GM23338 (cell line): ENCODE measurements at regions not wholly inside any gene's neighbourhood (a gene's known extent, or its start where the extent isn't known, plus 50 kb on each side); places are given as distances from the start of the nearest gene placed in this dataset.

Experiments
- ATAC-seq: fragments of 200-7000 bp; cut with Tn5 transposase; 3 replicates; pipeline ENCODE4 v1.9.1; 2020
- DNase-seq: peaks from one replicate; pipeline ENCODE4 v3.0.0-alpha.2; 2015; ENCODE audit warnings: low spot score
- H2AFZ ChIP-seq: fragments of 200-600 bp; sonication (generic); 2 replicates; pipeline ENCODE4 v1.8.0; 2016; ENCODE audit warnings: antibody characterized with exemption, mild to moderate bottlenecking, moderate library complexity
- H3F3A ChIP-seq: fragments of 200-600 bp; sonication (generic); replicated peaks from 2 replicates; pipeline ENCODE4 v1.8.0; 2017; ENCODE audit warnings: antibody characterized with exemption, mixed run types, low read depth
- H3K27ac ChIP-seq: fragments of 200-600 bp; sonication (generic); 2 replicates; pipeline ENCODE4 v1.6.1; 2016; ENCODE audit warnings: low read depth
- H3K27me3 ChIP-seq: fragments of 200-600 bp; sonication (generic); 2 replicates; pipeline ENCODE4 v1.8.0; 2016; ENCODE audit warnings: mild to moderate bottlenecking, mixed run types, moderate library complexity; ENCODE audit not compliant: insufficient read depth
- H3K36me3 ChIP-seq: fragments of 200-600 bp; sonication (generic); 2 replicates; pipeline ENCODE4 v1.8.0; 2016; ENCODE audit warnings: mild to moderate bottlenecking; ENCODE audit not compliant: insufficient read depth
- H3K4me1 ChIP-seq: fragments of 200-600 bp; sonication (generic); 2 replicates; pipeline ENCODE4 v1.8.0; 2016; ENCODE audit warnings: mild to moderate bottlenecking, moderate library complexity; ENCODE audit not compliant: insufficient read depth
- H3K4me2 ChIP-seq: fragments of 200-600 bp; sonication (generic); 2 replicates; pipeline ENCODE4 v1.7.1; 2017; ENCODE audit warnings: mixed run types
- H3K4me3 ChIP-seq: fragments of 200-600 bp; sonication (generic); 2 replicates; pipeline ENCODE4 v1.6.1; 2016; ENCODE audit warnings: mixed run types
- H3K79me2 ChIP-seq: fragments of 200-600 bp; sonication (generic); replicated peaks from 2 replicates; pipeline ENCODE4 v1.8.0; 2017; ENCODE audit warnings: mild to moderate bottlenecking; ENCODE audit not compliant: insufficient read depth
- H3K9me2 ChIP-seq: fragments of 200-600 bp; sonication (generic); 2 replicates; pipeline ENCODE4 v1.8.0; 2017; ENCODE audit not compliant: insufficient read depth
- H4K20me1 ChIP-seq: fragments of 200-600 bp; sonication (generic); replicated peaks from 2 replicates; pipeline ENCODE4 v1.8.0; 2017; ENCODE audit warnings: mild to moderate bottlenecking; ENCODE audit not compliant: insufficient read depth
- H3K27ac Mint-ChIP-seq: 2 replicates; pipeline ENCODE4 v1.8.0; 2020; ENCODE audit warnings: inconsistent platforms, mild to moderate bottlenecking, moderate library complexity, mixed read lengths
- H3K27me3 Mint-ChIP-seq: 3 replicates; pipeline ENCODE4 v1.8.0; 2022; ENCODE audit warnings: low read depth, mild to moderate bottlenecking, moderate library complexity, mixed read lengths, inconsistent platforms; ENCODE audit not compliant: insufficient read depth, poor library complexity
- H3K36me3 Mint-ChIP-seq: 3 replicates; pipeline ENCODE4 v1.8.0; 2021; ENCODE audit warnings: low read depth, mild to moderate bottlenecking, inconsistent platforms, moderate library complexity, mixed read lengths
- H3K4me1 Mint-ChIP-seq: 3 replicates; pipeline ENCODE4 v1.8.0; 2020; ENCODE audit warnings: mild to moderate bottlenecking, inconsistent platforms, mixed read lengths
- H3K4me3 Mint-ChIP-seq: 3 replicates; pipeline ENCODE4 v1.8.0; 2021; ENCODE audit warnings: moderate library complexity, mild to moderate bottlenecking, inconsistent platforms, mixed read lengths
- H3K9me3 Mint-ChIP-seq: 3 replicates; pipeline ENCODE4 v1.8.0; 2020; ENCODE audit warnings: moderate library complexity, mild to moderate bottlenecking, inconsistent platforms, mixed read lengths
- CREB1 ChIP-seq: fragments of 250-450 bp; sonication (Bioruptor Pico); IDR thresholded peaks from 2 replicates; pipeline ENCODE4 v1.5.0; 2020; ENCODE audit warnings: low read depth, mild to moderate bottlenecking, moderate library complexity
- CTCF ChIP-seq, 2 experiments: fragments of 200-600 bp in 1 of 2; sonication (generic) in 1 of 2; conservative IDR thresholded peaks; 2 replicates each; pipeline versions ENCODE4 v1.5.1 to v1.6.1; 2016 to 2017; ENCODE audit warnings: antibody characterized with exemption in 2 of 2, low read depth in 2 of 2, mild to moderate bottlenecking in 2 of 2, moderate library complexity in 1 of 2
- EZH2 ChIP-seq: fragments of 200-600 bp; sonication (generic); IDR thresholded peaks from one replicate; pipeline ENCODE4 v1.8.0; 2017; ENCODE audit warnings: antibody characterized with exemption, mild to moderate bottlenecking, low read depth; ENCODE audit not compliant: unreplicated experiment
- JUNB ChIP-seq: IDR thresholded peaks from one replicate; pipeline ENCODE4 v1.6.1; 2016; ENCODE audit warnings: antibody characterized with exemption; ENCODE audit not compliant: unreplicated experiment
- POLR2AphosphoS5 ChIP-seq: IDR thresholded peaks from 2 replicates; pipeline ENCODE4 v1.6.1; 2016; ENCODE audit warnings: antibody characterized with exemption, low read depth
- STAT1 ChIP-seq: IDR thresholded peaks from one replicate; pipeline ENCODE4 v1.6.1; 2016; ENCODE audit warnings: antibody characterized with exemption; ENCODE audit not compliant: unreplicated experiment
- ZNF114 ChIP-seq: fragments of 250-450 bp; sonication (Bioruptor Pico); IDR thresholded peaks from 2 replicates; pipeline ENCODE4 v1.5.0; 2020; ENCODE audit warnings: mild to moderate bottlenecking, moderate library complexity
- TF ChIP-seq, protein P1 (sequence below): IDR thresholded peaks from 2 replicates; pipeline ENCODE4 v1.6.1; 2016; ENCODE audit warnings: antibody characterized with exemption

GRCh38 chr3:124486324-124486723 is 243.9 kb upstream of the UMPS start:
- Histone ChIP-seq H3K4me1 (no peaks in the 10 kb centered on the region), H3K27ac (no peak overlapping the region), H3F3A (no peaks in the 10 kb centered on the region), H3K4me2 (no peak overlapping the region), H3K79me2 (no peaks in the 10 kb centered on the region), H3K36me3 (no peaks in the 10 kb centered on the region), H3K27me3 (no peaks in the 10 kb centered on the region), H3K4me3 (no peak overlapping the region), H2AFZ (no peak overlapping the region), H4K20me1 (no peaks in the 10 kb centered on the region), H3K9me2 (0 out of 2 replicates have a peak, but pooled peaks cover 2% of the 10 kb centered on the region)
- ATAC-seq (peak; percentile 81), DNase-seq (peak; percentile 23)
- no peak overlapping the region for H3K4me3 Mint-ChIP-seq
- H3K36me3 Mint-ChIP-seq = no peaks in the 10 kb centered on the region
- TF ChIP-seq JUNB (no peak), CTCF (conservative IDR thresholded peaks at IDR 0.05; ENCODE audit: low read depth in 2 of 2) (peak; percentile 41 to 62; a peak in 3 of 4 replicates)
- H3K9me3 Mint-ChIP-seq = no peaks in the 10 kb centered on the region
- H3K27ac Mint-ChIP-seq = no peak overlapping the region
- H3K4me1 Mint-ChIP-seq = no peaks in the 10 kb centered on the region; the same call in 2 of the 3 replicates
- peaks cover 6% of the 10 kb centered on the region for H3K27me3 Mint-ChIP-seq

GRCh38 chr3:124489506-124489905 is 240.7 kb upstream of the UMPS start:
- no peaks in the 10 kb centered on the region for H4K20me1 ChIP-seq
- peaks cover 4% of the 10 kb centered on the region; the same call in 1 of the 2 replicates for H3K4me1 ChIP-seq
- DNase-seq (no peak), ATAC-seq (no peak)
- no peaks in the 10 kb centered on the region for H3F3A ChIP-seq
- TF ChIP-seq, protein P1, sequence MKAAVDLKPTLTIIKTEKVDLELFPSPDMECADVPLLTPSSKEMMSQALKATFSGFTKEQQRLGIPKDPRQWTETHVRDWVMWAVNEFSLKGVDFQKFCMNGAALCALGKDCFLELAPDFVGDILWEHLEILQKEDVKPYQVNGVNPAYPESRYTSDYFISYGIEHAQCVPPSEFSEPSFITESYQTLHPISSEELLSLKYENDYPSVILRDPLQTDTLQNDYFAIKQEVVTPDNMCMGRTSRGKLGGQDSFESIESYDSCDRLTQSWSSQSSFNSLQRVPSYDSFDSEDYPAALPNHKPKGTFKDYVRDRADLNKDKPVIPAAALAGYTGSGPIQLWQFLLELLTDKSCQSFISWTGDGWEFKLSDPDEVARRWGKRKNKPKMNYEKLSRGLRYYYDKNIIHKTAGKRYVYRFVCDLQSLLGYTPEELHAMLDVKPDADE = no peak
- no peak for TF ChIP-seq CREB1 (CRISPR knock-in tag)
- no peak for TF ChIP-seq ZNF114 (CRISPR knock-in tag)
- no peak for TF ChIP-seq POLR2AphosphoS5
- no peaks in the 10 kb centered on the region for H3K9me3 Mint-ChIP-seq
- H3K36me3 ChIP-seq = no peaks in the 10 kb centered on the region
- no peak overlapping the region for H2AFZ ChIP-seq
- H3K9me2 ChIP-seq = peaks cover 15% of the 10 kb centered on the region
- no peak overlapping the region for H3K4me3 Mint-ChIP-seq
- H3K27ac Mint-ChIP-seq = no peak overlapping the region
- H3K36me3 Mint-ChIP-seq = no peaks in the 10 kb centered on the region
- no peak overlapping the region for H3K27ac ChIP-seq
- no peaks in the 10 kb centered on the region for H3K79me2 ChIP-seq
- H3K27me3 Mint-ChIP-seq = peaks cover 5% of the 10 kb centered on the region
- H3K27me3 ChIP-seq = no peaks in the 10 kb centered on the region
- H3K4me1 Mint-ChIP-seq = peaks cover 7% of the 10 kb centered on the region
- H3K4me3 ChIP-seq = no peak overlapping the region
- H3K4me2 ChIP-seq = no peak overlapping the region

- DNase-seq = no peak
- Histone ChIP-seq H3K4me3 (no peak overlapping the region), H3K79me2 (no peaks in the 10 kb centered on the region), H4K20me1 (no peaks in the 10 kb centered on the region), H3K4me1 (peaks cover 4% of the 10 kb centered on the region; the same call in 1 of the 2 replicates), H3F3A (no peaks in the 10 kb centered on the region), H3K27me3 (no peaks in the 10 kb centered on the region), H3K36me3 (no peaks in the 10 kb centered on the region), H2AFZ (no peak overlapping the region), H3K9me2 (peaks cover 15% of the 10 kb centered on the region), H3K4me2 (no peak overlapping the region), H3K27ac (no peak overlapping the region)
- TF ChIP-seq EZH2 (no peak), STAT1 (no peak), ZNF114 (CRISPR knock-in tag) (no peak), JUNB (no peak)
- no peak overlapping the region for H3K4me3 Mint-ChIP-seq
- no peaks in the 10 kb centered on the region for H3K36me3 Mint-ChIP-seq
- ATAC-seq = no peak
- H3K27ac Mint-ChIP-seq = peak overlapping the region; percentile 0; the same call in 1 of the 2 replicates
- H3K9me3 Mint-ChIP-seq = no peaks in the 10 kb centered on the region
- H3K27me3 Mint-ChIP-seq = peaks cover 5% of the 10 kb centered on the region
- peaks cover 7% of the 10 kb centered on the region for H3K4me1 Mint-ChIP-seq
Observed at GRCh38 chr3:124491098-124491497, 239.2 kb upstream of the UMPS start.
